T-helper 1 cell treated with Interleukin-12 subunit alpha and Interleukin-12 subunit beta and Interleukin-4 antibody, amounts not matched to agents 30 μg/mL and 1 μg/mL, for 36 hours (primary cell): ENCODE measurements at regions not wholly inside any gene's neighbourhood (a gene's known extent, or its start where the extent isn't known, plus 50 kb on each side); places are given as distances from the start of the nearest gene placed in this dataset.

ENCODE experiments used
- H3K27ac Mint-ChIP-seq: one replicate; pipeline ENCODE4 v1.8.0; 2021; ENCODE audit warnings: mild to moderate bottlenecking, mixed read lengths
- H3K27me3 Mint-ChIP-seq: one replicate; pipeline ENCODE4 v1.8.0; 2021; ENCODE audit warnings: low read depth, mixed read lengths
- H3K36me3 Mint-ChIP-seq: one replicate; pipeline ENCODE4 v1.8.0; 2021; ENCODE audit warnings: low read depth, mixed read lengths
- H3K4me1 Mint-ChIP-seq: one replicate; pipeline ENCODE4 v1.8.0; 2021; ENCODE audit warnings: low read depth, mixed read lengths
- H3K4me3 Mint-ChIP-seq: one replicate; pipeline ENCODE4 v1.8.0; 2021; ENCODE audit warnings: mild to moderate bottlenecking, moderate library complexity, mixed read lengths
- H3K9me3 Mint-ChIP-seq: one replicate; pipeline ENCODE4 v1.8.0; 2021; ENCODE audit warnings: mixed read lengths

DNA sequence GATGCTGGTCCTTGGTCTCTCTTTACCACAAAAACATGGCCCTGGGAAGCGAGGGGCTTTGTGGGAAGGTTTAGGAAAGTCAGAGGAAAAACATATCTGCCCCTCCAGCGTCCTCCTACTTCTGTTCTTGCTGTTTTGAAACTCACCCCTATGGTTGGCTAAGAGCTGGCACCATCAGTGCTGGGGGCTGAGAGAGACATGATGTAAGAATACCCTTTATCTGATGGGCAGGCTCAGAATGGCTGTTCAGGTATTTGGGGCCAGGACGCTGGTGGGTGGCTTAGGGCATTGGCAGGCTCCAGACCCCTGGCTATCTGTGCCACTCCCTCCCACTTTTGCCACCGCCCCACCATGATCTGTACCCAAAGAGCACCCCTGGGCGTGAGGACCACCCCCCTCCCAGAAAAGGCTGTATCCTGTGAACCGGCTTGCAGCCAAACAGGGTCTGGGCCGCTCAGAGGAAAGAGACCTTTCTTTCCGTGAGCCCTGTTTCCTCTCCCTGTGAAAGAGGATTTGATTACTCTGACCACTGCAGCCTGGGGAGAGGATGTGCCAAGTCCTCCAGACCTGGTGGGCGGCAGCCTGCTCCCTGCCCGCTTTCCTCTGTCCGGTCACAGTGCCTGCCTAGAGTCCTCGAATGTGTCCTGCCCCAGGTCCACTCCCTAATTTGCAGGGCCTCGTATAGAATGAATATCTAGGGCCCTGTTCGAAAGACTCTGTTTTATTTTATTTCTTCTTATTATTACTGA, 61.3 kb upstream of the SLC6A6 start:
- Mint-ChIP-seq H3K27me3 (no peaks in the 10 kb centered on the region), H3K4me3 (no peak overlapping the region), H3K27ac (no peak overlapping the region), H3K4me1 (no peaks in the 10 kb centered on the region), H3K9me3 (no peaks in the 10 kb centered on the region), H3K36me3 (no peaks in the 10 kb centered on the region)

DNA sequence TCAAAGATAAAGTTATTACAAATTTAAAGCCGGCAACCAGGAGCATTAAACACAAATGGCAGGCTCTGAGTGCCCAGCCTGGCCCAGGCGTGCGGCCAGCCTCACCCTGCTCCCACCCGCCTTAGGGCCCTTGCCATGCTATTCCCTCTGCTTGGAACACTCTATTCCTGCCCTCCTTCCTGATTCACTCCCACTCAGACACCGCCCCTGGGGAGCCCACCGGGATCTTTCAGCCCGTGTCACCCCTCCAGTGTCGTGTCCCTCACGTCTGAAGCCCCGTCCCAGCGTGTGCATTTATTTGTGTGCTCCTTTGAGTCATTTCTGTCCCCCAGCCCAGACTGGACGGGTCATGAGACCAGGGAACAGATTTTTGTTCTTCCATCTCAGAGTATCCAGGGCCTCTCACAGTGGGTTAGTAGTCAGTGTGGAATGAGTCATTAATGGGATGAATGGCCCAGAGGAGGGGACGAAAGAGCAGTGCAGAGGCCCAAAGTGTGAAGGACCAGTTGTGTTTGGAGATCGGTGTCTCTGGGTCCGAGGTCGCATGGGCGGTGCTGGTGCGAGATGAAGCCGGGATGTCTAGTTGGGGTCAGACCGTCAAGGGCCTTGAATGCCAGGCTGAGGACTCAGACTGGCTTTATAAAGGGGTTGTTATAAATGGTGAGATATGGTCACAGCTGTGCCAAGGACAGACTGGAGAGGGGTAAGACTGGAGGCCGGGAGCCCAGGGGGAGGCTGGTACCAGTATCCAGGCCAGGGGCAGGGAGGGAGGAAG, 58.9 kb upstream of the SLC6A6 start:
- no peaks in the 10 kb centered on the region for H3K36me3 Mint-ChIP-seq
- H3K27ac Mint-ChIP-seq: no peak overlapping the region
- H3K27me3 Mint-ChIP-seq: peaks cover 2% of the 10 kb centered on the region
- no peaks in the 10 kb centered on the region for H3K4me1 Mint-ChIP-seq
- H3K4me3 Mint-ChIP-seq: no peak overlapping the region
- no peaks in the 10 kb centered on the region for H3K9me3 Mint-ChIP-seq

DNA sequence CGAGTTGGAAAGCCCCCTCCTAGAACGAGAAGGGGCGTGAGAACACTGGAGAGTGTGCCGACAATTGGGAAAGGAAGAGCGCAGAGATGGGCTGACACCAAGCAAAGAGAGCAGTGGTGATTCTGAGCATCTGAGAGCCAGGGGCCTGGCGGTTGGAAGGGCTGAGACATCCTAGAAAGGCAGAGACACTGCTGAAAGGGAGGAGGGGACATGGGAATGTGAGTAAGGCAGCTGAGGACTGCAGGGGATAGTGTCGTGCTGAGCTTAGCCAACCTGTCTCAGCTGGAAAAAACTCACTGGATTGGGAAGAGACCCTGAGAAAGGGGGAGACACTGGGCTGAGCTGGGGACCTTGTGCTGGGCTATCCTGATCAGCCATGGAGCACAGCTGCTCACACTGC, 58.1 kb upstream of the SLC6A6 start:
- H3K4me1 Mint-ChIP-seq: no peaks in the 10 kb centered on the region
- H3K36me3 Mint-ChIP-seq: no peaks in the 10 kb centered on the region
- no peak overlapping the region for H3K4me3 Mint-ChIP-seq
- no peaks in the 10 kb centered on the region for H3K9me3 Mint-ChIP-seq
- peaks cover 4% of the 10 kb centered on the region for H3K27me3 Mint-ChIP-seq
- H3K27ac Mint-ChIP-seq: no peak overlapping the region

DNA sequence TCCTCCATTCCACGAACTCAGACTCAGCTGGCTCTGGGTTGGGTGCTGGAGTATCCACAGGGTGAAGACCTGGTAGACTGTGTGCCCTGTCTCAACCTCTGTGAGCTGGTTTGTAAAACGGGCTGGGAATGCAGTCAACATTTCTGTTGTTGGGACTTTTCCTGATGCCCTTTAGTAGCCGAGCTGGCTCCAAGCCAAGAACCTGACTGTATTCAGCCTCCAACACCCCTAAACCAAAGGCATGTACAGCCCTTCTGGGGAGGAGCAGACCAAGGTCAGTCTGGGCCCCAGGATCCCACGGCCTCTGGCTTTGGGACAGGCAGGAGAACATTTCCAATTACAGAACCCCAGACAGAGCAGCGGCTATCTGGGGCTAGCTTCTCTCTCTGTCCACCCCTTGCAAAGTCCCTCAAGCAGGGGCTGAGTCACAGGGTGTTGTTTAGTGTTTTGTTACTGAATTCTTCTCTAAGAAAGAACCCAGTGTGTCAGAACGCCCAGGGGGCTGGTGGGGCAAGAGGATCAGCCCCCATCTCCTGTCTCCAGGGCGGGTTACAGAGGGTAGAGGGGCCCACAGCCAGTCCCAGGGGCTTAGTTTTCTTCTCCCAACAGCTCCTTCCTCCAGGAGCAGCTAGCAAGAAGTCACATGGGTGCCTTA, 56.8 kb upstream of the SLC6A6 start:
- Mint-ChIP-seq H3K36me3 (no peaks in the 10 kb centered on the region), H3K9me3 (no peaks in the 10 kb centered on the region)

DNA sequence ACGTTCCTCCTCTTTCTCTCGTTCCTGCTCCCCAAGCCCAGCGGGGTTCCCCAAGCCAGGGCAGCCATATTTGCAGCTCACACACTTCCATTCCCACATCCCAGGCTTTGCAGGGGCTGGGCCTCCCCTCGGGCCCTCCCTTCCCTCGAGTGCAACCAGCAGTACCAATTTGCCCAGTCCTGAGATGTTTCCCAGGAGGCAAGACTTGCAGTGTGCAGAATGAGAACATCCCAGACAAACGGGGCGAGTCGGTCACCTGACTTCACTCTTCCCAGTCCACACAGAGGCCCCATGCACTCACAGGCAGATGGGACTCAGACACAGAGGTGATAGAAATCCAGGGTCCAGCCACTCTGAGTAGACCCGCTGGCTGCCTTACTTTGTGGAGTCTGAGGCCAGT, 56.2 kb upstream of the SLC6A6 start:
- Mint-ChIP-seq H3K27me3 (peaks cover 4% of the 10 kb centered on the region), H3K4me1 (no peaks in the 10 kb centered on the region), H3K4me3 (no peak overlapping the region), H3K9me3 (no peaks in the 10 kb centered on the region), H3K27ac (no peak overlapping the region), H3K36me3 (no peaks in the 10 kb centered on the region)

More for the DNA sequence above, 56.8 kb upstream of the SLC6A6 start:
- no peak overlapping the region for H3K4me3 Mint-ChIP-seq
- H3K4me1 Mint-ChIP-seq: no peaks in the 10 kb centered on the region
- H3K27ac Mint-ChIP-seq: no peak overlapping the region
- H3K27me3 Mint-ChIP-seq: peaks cover 4% of the 10 kb centered on the region

DNA sequence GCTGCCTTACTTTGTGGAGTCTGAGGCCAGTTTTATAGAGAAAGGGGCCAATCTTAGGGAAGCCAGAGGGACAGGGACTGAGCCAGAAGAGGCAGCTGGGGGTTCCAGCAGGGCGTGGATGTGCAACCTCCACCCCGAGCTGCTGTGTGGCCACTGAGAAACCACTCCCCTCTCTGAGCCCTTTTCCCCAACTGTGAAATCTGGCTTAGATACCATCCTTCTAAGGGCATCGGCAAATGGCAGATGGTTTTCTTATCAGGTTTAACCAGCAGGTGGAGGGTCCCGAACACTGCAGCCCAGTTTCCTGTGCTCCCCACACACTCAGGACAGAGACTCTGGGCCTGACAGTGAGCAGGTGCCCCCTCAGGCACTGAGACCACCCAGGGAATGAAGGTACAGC, 55.8 kb upstream of the SLC6A6 start:
- Mint-ChIP-seq H3K9me3 (no peaks in the 10 kb centered on the region), H3K27ac (no peak overlapping the region), H3K36me3 (no peaks in the 10 kb centered on the region), H3K27me3 (peaks cover 4% of the 10 kb centered on the region), H3K4me1 (no peaks in the 10 kb centered on the region), H3K4me3 (no peak overlapping the region)

DNA sequence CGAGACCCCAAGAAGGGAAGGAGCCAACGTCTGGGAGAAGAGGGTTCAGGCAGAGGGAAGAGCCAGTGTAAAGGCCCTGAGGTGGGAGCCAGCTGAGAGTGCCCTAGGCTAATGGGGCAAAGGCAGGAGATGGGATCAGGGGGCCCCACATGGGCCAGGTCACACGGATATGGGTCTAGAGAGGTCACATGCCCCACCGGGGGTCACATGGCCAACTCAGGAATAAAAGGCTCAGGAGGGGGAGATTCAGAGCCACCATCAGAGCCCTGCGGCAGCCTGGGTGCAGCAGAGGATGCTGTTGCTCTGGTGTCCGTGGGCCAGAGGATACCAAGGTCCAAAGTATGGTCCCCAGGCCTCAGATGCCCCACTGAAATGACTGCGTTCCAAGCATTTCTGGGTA, 55.3 kb upstream of the SLC6A6 start:
- Mint-ChIP-seq H3K9me3 (no peaks in the 10 kb centered on the region), H3K36me3 (no peaks in the 10 kb centered on the region), H3K4me1 (no peaks in the 10 kb centered on the region), H3K27ac (no peak overlapping the region), H3K27me3 (peaks cover 4% of the 10 kb centered on the region), H3K4me3 (no peak overlapping the region)

DNA sequence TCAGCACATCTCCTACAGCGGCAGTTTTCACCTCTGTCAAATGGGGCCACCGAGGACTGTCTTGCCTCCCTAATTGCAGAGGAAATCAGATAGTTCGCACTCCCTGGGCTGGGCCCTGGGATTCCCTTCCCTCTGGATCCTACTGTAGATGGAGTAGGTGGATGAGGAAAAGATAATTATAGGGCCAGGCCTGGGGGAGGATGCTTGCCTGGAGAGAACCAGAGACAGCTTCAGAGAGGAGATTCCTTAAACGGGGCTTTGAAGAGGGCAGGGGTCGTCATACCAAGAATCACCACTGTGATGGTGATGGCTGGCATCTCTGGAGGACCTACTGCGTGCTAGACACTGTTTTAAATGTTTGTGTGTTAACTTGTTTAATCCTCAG, 50.8 kb upstream of the SLC6A6 start:
- no peaks in the 10 kb centered on the region for H3K9me3 Mint-ChIP-seq
- peaks cover 4% of the 10 kb centered on the region for H3K27me3 Mint-ChIP-seq
- H3K27ac Mint-ChIP-seq: no peak overlapping the region
- no peaks in the 10 kb centered on the region for H3K4me1 Mint-ChIP-seq
- no peaks in the 10 kb centered on the region for H3K36me3 Mint-ChIP-seq
- H3K4me3 Mint-ChIP-seq: no peak overlapping the region

DNA sequence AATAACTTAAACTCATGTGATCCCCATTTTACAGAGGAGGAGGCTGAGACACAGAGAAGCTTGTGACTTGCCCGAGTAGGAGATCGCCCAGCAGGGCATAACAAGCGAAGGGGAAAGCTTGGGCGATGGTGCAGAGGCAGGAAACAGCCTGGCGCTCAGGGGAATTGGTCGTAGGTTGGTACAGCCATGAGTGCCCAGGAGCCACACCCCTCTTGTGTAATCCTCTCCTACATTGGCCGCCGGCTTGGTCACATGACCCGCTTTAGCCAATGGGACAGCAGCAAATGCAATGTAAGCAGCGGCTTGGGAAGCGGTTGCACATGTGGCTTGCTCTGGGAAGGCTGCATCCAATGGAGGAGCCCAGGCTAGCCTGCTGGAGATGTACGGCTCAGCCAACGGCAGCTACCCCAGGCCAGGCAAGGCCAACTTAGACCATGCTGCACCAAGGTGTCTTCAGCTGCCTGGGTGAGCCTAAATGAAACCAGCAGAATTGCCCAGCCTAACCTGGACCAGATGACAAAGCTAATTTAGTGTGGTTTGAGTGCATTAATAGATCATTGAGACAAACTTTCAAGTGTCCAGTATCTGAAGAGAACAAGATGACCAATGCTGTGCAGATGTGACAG, 50.3 kb upstream of the SLC6A6 start:
- Mint-ChIP-seq H3K9me3 (no peaks in the 10 kb centered on the region), H3K4me1 (no peaks in the 10 kb centered on the region), H3K4me3 (no peak overlapping the region), H3K27me3 (peaks cover 4% of the 10 kb centered on the region), H3K36me3 (no peaks in the 10 kb centered on the region), H3K27ac (no peak overlapping the region)
